NOMO-1 treated with dmso at 0.1 percent for 144 hours (cell line): ENCODE measurements at regions not wholly inside any gene's neighbourhood (a gene's known extent, or its start where the extent isn't known, plus 50 kb on each side); places are given as distances from the start of the nearest gene placed in this dataset.
"Not testable (repeated sequence)": the region's sequence is repeated elsewhere in the genome, so short reads cannot be mapped to it uniquely, and the experiment has no call there.

Experiments
- DNase-seq: peaks from one replicate; lab custom pipeline; 2025; ENCODE audit not compliant: unreplicated experiment; lab: John Stamatoyannopoulos, UW

- no peak for DNase-seq
Measured at GRCh38 chr1:177737456-177737855, 232.4 kb downstream of the SEC16B start.

- no peak for DNase-seq
Measured at GRCh38 chr1:177732178-177732577, 237.7 kb downstream of the SEC16B start.

DNA sequence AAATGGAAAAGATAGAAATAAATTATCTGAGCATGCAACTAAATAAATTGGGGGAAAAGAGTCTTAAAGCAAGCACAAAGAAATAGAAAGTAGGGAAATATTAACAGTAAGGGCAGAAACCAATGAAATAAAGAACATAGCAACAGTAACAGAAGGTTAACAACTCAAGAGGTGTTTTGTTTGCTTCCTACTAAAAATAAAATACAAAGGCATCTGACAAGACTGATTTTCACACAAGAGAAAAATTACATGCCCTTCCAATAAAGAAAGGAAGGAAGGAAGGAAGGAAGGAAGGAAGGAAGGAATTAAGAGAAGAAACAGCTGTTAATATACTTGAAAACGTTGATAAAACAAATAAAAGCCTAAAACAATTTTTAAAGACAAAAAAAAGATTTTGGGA is 240.2 kb downstream of the SEC16B start:
- DNase-seq, result no peak

- no peak for DNase-seq
Measured at GRCh38 chr1:177723533-177723932, 246.3 kb downstream of the SEC16B start.

DNA sequence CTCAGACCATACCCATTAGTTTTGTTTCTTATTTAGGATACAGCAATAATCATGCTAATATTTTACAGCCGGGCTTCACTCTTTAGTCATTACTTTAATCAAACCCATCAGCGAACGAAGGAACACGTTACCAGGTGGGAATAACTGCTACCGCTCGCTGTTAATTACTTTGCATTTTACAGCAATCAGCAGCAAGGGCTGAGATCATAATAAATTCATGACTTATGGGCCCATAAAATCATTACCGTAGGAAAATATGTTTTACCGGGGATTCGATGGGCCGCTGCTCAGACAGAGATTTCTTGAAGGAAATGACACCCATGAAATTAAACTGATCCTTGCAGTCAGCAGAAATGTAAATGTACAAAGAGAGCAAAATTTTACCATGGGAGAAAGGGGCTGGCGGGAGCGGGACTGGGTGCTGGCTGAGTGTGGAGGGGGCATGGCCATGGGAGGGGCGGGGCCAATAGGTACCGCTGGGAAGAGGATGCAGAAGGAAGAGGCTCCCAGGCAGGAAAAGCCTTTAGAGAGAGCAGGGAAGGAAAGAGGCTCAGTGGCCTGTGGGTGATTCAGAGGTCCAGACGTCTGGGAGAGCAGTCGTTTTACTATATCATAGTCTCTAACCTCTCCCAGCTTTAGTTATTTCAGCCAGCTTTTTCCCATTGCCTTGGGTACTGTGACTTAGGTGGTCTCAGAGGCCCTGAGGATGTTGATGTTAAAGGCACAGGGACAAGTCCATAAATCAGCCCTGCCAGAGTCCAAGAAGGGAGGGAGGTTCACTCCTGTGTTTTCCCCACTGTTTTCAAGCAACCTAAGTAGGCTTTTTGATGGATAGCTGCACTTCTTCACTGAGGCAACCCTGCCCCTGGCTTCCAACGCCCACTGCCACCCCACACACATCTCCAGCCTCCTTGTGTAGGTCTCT is 258.9 kb downstream of the SEC16B start:
- DNase-seq, result no peak

DNA sequence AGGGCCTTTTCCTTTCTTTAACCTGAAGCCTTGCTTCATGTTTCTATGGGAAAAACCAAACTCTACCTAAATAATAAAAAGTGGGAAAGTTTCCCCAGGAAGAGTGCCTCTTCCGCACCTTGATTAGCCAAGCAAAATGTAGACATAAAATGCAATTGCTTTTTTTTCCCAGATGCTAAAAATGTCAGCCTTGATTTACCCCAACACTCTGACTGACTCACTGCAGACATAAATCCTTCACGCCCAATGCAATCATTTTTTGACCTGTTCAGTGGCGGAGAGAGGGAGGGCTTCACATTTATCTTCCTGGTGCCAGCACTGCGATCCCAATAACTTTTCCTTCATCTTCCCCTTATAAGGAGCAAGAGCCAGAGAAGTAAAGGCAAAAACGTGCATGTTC is 261.5 kb downstream of the SEC16B start:
- no peak for DNase-seq

DNA sequence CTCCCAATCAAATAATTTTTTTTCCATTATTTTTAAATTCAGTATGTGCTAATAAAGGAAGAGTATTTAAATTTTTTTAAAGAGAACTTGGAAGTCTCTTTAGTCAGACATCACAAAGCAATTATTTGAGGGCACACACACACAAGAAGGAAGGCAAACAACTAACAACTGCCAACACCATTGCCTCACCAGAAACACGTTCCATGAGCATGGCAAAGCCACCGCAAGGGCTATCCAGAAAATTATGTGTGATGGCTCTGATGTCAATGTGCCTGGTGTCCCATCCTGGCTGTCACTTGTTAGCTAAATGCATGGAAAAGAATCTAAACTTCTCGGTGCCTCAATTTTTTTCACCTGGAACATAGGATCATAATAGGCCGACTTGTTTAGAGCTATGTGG is 262.9 kb downstream of the SEC16B start:
- no peak for DNase-seq

DNA sequence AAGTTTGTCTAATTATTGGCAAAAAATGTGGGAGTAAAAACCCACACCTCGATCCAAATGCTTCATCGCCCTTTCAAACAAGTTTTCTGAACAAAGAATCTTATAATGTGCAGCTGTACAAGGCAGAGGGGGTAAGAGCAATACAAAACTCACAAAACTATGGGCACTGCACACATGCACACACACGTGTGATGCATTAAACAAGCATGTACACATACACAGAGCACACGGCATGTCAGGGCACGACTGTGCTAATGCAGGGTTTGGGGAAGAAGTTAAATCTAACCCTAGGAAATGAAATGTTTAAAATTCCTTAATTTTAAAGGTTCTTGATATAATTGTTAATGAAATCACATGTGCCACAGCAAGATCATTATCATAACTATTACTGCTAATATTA is 264.0 kb downstream of the SEC16B start:
- DNase-seq, result no peak

DNA sequence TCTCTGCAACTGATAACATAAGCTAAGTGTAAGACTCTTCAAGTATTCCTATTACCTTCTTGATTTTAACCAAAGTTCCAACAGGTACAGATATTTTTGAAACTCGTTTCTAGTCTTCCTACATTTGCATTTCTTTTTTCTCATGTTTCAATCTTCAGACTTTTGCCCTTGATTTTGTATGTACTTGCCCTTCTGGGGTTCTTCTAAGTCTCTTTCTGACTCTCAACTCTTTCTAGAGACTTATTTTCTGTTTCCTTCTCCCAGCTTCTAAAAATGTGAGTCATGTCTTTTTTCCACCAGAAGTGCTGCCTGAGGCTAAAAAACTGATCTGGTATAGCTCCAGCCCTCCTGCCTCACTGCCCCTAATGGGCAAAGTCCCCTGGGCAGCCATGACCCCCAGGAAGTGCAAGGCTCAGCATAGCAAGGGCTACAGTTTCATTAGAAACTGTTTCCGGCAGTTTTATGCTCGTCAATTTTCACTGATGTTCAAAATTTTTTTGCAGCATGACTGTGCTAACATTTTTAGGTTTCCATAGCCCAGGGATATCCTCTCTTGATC is 265.9 kb downstream of the SEC16B start:
- no peak for DNase-seq

- no peak for DNase-seq
Measured at GRCh38 chr1:177701654-177702353, 268.1 kb downstream of the SEC16B start.

DNA sequence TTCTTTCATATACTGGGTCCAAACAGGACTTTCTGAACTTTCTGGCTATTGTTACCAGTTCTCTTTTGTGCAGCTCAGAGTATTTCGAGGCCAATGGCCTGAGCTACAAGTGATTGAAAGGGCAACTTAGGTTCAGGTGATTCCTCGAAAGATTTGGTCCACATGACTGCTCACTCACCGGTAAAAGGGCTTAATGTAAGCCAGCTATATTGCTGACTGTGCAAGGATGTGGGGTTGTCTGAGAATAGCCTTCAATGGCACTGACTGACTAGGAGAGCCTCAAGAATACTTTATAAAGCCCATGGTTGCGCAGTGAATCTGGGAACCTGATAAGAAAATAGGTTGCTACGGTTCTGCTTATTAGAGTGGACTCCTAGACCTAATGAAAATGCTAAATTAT is 269.0 kb downstream of the SEC16B start:
- DNase-seq, result no peak

- DNase-seq, result no peak
Measured at GRCh38 chr1:177690996-177691395, 278.9 kb downstream of the SEC16B start.

DNA sequence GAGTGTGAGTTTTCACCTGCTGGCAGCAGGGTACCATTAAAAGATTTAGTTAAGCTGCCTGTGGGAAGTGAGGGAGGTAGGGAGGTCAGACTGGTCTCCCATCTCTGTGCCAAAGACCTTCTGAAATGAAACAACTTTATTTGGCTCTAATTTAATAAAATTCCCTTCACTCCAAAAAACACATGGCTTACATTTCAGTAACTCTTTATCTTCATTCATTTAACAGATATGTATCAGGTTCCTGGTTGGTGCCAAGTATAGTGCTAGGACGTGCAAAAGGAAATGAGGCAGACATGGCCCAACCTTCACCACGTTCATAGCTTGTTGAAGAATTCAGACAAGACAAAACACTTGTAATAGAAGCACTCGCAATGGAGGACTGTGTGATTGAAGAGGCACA is 282.3 kb downstream of the SEC16B start:
- no peak for DNase-seq

DNA sequence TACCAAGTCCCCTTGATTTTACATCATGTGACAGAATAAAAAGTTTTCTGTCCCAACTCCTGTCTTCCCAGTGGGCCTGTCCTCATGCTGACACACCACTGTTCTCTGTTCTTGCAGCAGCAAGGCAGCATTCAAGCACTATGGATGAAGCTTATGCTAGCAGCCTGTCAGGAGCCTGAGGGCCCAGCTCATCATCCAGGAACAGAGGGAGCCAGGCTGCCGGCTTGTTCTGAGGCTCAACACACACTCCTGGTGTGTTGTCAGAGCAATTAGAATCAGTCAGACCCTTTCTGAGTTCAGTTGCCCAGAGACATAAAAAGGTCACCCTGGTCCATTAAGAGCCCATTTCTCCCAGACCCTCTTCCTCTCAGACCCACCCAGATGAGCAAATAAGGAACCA is 282.9 kb downstream of the SEC16B start:
- DNase-seq, result no peak

GRCh38 chr1:177669161-177669560 is 300.7 kb downstream of the SEC16B start:
- DNase-seq, result no peak

GRCh38 chr1:177665935-177666334 is 303.9 kb downstream of the SEC16B start:
- DNase-seq, result no peak

- not testable (repeated sequence) for DNase-seq
Measured at GRCh38 chr1:177664742-177665141, 305.1 kb downstream of the SEC16B start.

GRCh38 chr1:177660188-177660587 is 309.7 kb downstream of the SEC16B start:
- DNase-seq, result no peak

- no peak for DNase-seq
Measured at GRCh38 chr1:177659281-177659680, 310.6 kb downstream of the SEC16B start.

GRCh38 chr1:177656598-177656997 is 313.3 kb downstream of the SEC16B start:
- no peak for DNase-seq

- no peak for DNase-seq
Measured at GRCh38 chr1:177650947-177651346, 318.9 kb downstream of the SEC16B start.

- no peak for DNase-seq
Measured at GRCh38 chr1:177648731-177649265, 321.1 kb downstream of the SEC16B start.
